Midbrain (tissue), 1 donor: ENCODE measurements at regions not wholly inside any gene's neighbourhood (a gene's known extent, or its start where the extent isn't known, plus 50 kb on each side); places are given as distances from the start of the nearest gene placed in this dataset.
A peak's percentile ranks its signal among the peaks of the same experiment; 100 is the strongest.
"Not testable (repeated sequence)": the region's sequence is repeated elsewhere in the genome, so short reads cannot be mapped to it uniquely, and the experiment has no call there.

Experiments
- DNase-seq: peaks from one replicate; lab custom pipeline; 2025; lab: John Stamatoyannopoulos, UW

- no peak for DNase-seq
Observed at GRCh38 chr6:27624694-27625262, 151.9 kb upstream of the ZNF184 start.

- no peak for DNase-seq
Observed at GRCh38 chr6:27623103-27623502, 150.2 kb upstream of the ZNF184 start.

GRCh38 chr6:27619436-27619835 lies 146.5 kb upstream of the ZNF184 start:
- DNase-seq: no peak

GRCh38 chr6:27617700-27618689 lies 145.1 kb upstream of the ZNF184 start:
- no peak for DNase-seq

- DNase-seq: no peak
Observed at GRCh38 chr6:27617046-27617687, 144.3 kb upstream of the ZNF184 start.

DNA sequence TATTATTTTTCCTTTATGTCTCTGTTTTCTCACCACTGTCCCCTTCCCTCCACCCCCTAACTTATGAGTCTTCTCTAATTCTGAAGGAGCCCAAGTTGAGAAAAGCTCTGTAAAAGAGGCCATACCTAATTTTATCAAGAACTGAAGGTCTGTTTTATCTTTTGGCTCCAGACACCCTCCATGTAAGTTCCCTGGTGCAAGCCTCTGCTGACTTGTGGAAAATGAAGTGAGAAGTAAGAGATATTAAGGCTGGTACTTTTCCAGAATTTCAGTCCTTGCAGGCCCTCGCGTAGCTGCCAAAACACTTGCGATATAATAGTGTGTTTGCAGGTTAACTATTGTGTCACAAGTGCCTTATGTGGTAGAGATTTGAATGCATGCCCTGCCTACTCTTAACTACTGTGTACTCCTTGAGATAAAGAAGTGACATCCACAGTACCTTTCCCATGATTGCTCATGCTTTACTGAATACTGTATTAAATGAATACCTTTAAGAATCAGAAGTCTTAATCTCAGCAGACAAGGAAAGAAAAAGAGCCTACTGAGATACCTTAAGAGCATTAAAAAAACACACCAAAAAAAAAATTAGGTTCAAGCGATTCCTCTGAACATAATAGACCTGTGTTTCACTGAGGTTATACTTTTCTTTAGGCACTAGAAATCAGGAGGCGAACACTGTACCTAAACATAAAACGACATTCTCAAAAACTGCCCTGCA lies 143.6 kb upstream of the ZNF184 start:
- no peak for DNase-seq

- DNase-seq: no peak
Observed at GRCh38 chr6:27611451-27611850, 138.5 kb upstream of the ZNF184 start.

DNA sequence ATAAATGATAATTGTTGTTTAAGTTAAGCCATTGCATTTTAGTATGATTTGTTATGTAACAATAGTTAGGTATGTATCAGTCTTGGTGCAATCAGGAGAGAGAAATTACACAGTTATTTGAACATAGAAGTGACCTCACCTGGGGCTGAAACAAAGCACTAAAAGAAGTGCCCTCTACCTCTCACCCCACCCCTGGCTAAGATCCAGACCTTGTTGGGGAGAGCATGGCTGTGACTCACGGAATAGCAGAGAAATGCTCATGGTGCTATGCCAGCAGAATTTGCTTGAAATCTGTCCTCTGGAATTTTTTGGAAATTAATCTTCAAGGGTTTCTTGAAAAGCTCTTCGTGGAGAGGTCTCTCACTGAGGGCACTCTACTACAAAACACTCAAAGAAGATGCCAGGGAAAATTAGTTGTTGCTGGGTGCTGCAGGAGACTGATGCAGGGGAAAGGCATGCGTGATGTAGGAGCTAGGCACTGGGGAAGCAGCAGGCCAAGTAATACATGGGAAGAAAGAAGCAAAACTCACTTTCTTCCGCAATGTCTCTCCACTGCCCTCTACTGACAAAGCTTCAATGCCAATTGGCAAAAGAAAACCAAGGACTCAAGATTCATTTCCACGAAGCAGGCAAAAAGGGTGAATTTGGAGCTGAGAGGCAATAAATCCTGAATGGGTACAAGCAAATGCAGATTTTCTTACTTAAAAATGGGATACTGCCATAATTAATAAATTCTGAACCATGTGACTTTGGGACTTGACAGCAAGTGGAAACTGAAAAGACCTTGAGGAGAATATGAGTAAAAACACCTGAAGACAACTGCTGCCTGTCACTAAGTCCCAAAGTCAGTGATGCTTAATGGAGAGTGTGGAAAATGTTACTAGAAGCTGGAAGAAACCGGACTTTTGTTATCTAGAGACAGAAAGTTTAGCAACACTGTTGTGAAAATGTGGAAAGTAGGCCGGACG lies 136.3 kb upstream of the ZNF184 start:
- no peak for DNase-seq

DNA sequence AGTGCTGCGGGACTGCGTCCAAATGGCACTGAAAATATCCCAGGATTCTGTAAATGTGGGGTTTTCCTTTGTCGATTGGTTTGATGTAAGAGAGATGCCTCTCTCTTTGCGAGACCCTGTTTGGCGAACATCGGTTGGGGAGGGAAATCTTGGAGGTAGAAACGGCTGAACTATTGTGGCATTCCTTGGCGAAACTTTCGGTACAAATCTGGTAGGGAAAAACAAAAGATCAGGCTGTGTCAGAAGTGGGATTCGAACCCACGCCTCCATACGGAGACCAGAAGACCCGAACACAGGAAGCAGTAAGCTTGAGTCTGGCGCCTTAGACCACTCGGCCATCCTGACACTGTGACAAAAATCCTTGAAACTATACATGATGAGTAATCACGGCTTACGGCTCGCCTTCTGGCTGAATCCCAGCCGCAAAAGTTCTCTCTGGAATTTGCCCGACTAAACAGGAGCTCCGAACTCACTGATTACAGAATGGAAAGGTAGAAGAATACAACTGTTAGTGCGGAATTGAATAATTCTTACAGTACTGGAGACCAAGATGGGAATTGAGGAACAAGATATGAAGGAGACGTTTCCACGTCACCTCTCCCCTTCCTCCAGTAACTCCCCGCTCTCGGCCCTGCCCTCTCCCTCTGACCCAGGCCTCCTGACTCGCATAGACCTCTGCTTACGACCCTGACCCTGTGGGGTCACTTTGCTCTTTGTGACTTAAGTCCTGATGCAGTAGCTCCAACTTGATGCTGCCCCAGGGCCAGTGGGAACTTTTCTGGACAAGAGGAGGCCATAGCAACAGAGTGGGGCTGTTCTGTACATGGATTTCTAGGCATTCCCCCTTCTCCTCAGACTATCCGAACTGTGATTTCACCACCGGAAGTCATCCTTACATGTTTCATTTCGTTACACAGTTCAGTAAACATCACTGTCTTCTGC lies 132.8 kb upstream of the ZNF184 start:
- no peak for DNase-seq

GRCh38 chr6:27604986-27605385 lies 132.1 kb upstream of the ZNF184 start:
- no peak for DNase-seq

GRCh38 chr6:27601668-27602254 lies 128.9 kb upstream of the ZNF184 start:
- DNase-seq: no peak

- no peak for DNase-seq
Observed at GRCh38 chr6:27599859-27600532, 127.1 kb upstream of the ZNF184 start.

DNA sequence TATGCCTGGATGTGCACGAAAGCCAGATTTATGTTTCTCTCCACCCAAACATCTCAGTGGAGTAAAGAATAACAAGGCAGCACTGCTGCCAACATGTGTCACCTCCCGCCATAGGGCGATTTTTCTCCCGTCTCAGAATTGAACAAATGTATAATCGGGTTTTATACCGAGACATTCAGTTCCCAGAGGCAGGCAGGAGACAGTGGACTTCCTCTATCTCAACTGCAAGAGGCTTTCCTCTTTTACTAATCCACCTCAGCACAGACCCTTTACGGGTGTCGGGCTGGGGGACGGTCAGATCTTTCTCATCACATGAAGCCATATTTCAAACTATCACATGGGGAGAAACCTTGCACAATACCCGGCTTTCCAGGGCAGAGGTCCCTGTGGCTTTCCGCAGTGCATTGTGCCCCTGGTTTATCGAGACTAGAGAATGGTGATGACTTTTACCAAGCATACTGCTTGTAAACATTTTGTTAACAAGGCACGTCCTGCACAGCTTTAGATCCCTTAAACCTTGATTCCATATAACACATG lies 124.2 kb upstream of the ZNF184 start:
- DNase-seq: not testable (repeated sequence)

- DNase-seq: no peak
Observed at GRCh38 chr6:27593861-27594260, 121.0 kb upstream of the ZNF184 start.

- DNase-seq: no peak
Observed at GRCh38 chr6:27593200-27593818, 120.4 kb upstream of the ZNF184 start.

GRCh38 chr6:27592481-27593199 lies 119.7 kb upstream of the ZNF184 start:
- DNase-seq: peak; percentile 7

GRCh38 chr6:27591699-27592480 lies 119.0 kb upstream of the ZNF184 start:
- DNase-seq: no peak
